K562 (cell line): ENCODE measurements at regions not wholly inside any gene's neighbourhood (a gene's known extent, or its start where the extent isn't known, plus 50 kb on each side); places are given as distances from the start of the nearest gene placed in this dataset.

ENCODE experiments used
- ATAC-seq: fragments of 200-7000 bp; cut with Tn5 transposase; 3 replicates; pipeline ENCODE4 v1.9.1; 2020; ENCODE audit warnings: moderate library complexity
- BruUV-seq: library from RNA; stranded (reverse); fragments of 400-500 nt; replicated peaks from 2 replicates; lab custom pipeline; 2021; lab: Mats Ljungman, UMichigan
- CTCF ChIA-PET: fragments of 300-600 bp; formaldehyde crosslinking; extraction: SDS; loops from one replicate; lab custom pipeline; 2021; ENCODE audit warnings: low intra/inter-chr PET ratio; lab: Yijun Ruan, JAX
- POLR2A ChIA-PET: fragments of 300-600, 350-650 bp; sonication (Branson Sonifier 250); formaldehyde crosslinking; extraction: SDS; loops from one replicate; lab custom pipeline; 2021; ENCODE audit warnings: antibody characterized with exemption, inconsistent platforms; lab: Yijun Ruan, JAX
- DNase-seq, 4 experiments: peaks; one replicate each; pipeline versions ENCODE4 v3.0.0 to v3.0.0-alpha.2; 2011 to 2018; ENCODE audit warnings: low spot score in 3 of 4, mixed read lengths in 3 of 4; ENCODE audit errors: extremely low read depth in 1 of 4
- FAIRE-seq: peaks from 2 replicates; lab custom pipeline; 2011; peaks lifted over from hg19 to GRCh38; lab: Jason Lieb, UNC
- H2AFZ ChIP-seq: 2 replicates; pipeline ENCODE4 v1.6.0; 2011; ENCODE audit warnings: low read depth, low read length, control low read depth, inconsistent platforms
- H3K27ac ChIP-seq: fragments of 200-600 bp; 3 replicates; pipeline ENCODE4 v1.8.0; 2011; ENCODE audit warnings: low read depth, mild to moderate bottlenecking, control low read depth, inconsistent platforms, low read length, moderate library complexity, mixed read lengths; ENCODE audit errors: extremely low read depth
- H3K27me3 ChIP-seq, 2 experiments: fragments of 300-600 bp in 1 of 2; 2 replicates in 1 of 2; 3 replicates in 1 of 2; pipeline versions ENCODE4 v1.6.0 to v1.8.0; 2011; ENCODE audit warnings: inconsistent platforms in 2 of 2, low read length in 2 of 2, mild to moderate bottlenecking in 1 of 2, mixed read lengths in 1 of 2, moderate library complexity in 1 of 2; ENCODE audit not compliant: control insufficient read depth in 2 of 2, insufficient read depth in 2 of 2
- H3K36me3 ChIP-seq: fragments of 300-600 bp; 3 replicates; pipeline ENCODE4 v1.8.0; 2011; ENCODE audit warnings: mild to moderate bottlenecking, low read length, inconsistent platforms; ENCODE audit not compliant: control insufficient read depth, insufficient read depth
- H3K4me1 ChIP-seq, 2 experiments: fragments of 200-600 bp in 1 of 2; replicated peaks in 1 of 2; 2 replicates in 1 of 2; 3 replicates in 1 of 2; pipeline versions ENCODE4 v1.5.1 to v1.8.0; 2011; ENCODE audit warnings: inconsistent platforms in 2 of 2, low read length in 2 of 2, mild to moderate bottlenecking in 1 of 2, mixed read lengths in 1 of 2, moderate library complexity in 1 of 2; ENCODE audit not compliant: control insufficient read depth in 2 of 2, insufficient read depth in 2 of 2
- H3K4me2 ChIP-seq: 2 replicates; pipeline ENCODE4 v1.6.1; 2011; ENCODE audit warnings: low read length, control low read depth, inconsistent platforms, mixed read lengths; ENCODE audit not compliant: insufficient read depth
- H3K4me3 ChIP-seq: fragments of 200-600 bp; sonication (generic), shearing (Covaris generic); 2 replicates; pipeline ENCODE4 v1.5.1; 2016; ENCODE audit warnings: control low read depth, inconsistent platforms
- H3K79me2 ChIP-seq: fragments of 200-600 bp; 3 replicates; pipeline ENCODE4 v1.8.0; 2011; ENCODE audit warnings: low read length, inconsistent platforms; ENCODE audit not compliant: control insufficient read depth, insufficient read depth
- H3K9ac ChIP-seq, 2 experiments: 2 replicates each; pipeline versions ENCODE4 v1.6.0 to v1.6.1; 2011; ENCODE audit warnings: low read depth in 2 of 2, low read length in 2 of 2, control low read depth in 1 of 2, inconsistent platforms in 1 of 2, mild to moderate bottlenecking in 1 of 2, mixed read lengths in 1 of 2; ENCODE audit not compliant: insufficient read depth in 1 of 2
- H3K9me1 ChIP-seq: one replicate; pipeline ENCODE4 v1.6.0; 2011; ENCODE audit warnings: inconsistent platforms, mild to moderate bottlenecking, low read length, moderate library complexity; ENCODE audit not compliant: control insufficient read depth, insufficient read depth
- H3K9me3 ChIP-seq: replicated peaks from 2 replicates; pipeline ENCODE4 v1.5.1; 2011; ENCODE audit warnings: low read depth, low read length, inconsistent platforms; ENCODE audit not compliant: control insufficient read depth, insufficient read depth
- H4K20me1 ChIP-seq: replicated peaks from 2 replicates; pipeline ENCODE4 v1.6.1; 2011; ENCODE audit warnings: low read length, inconsistent platforms, mixed read lengths; ENCODE audit not compliant: control insufficient read depth, insufficient read depth
- RB1 ChIP-seq: fragments of 450-650 bp; IDR thresholded peaks from 2 replicates; pipeline ENCODE4 v1.6.1; 2017; ENCODE audit warnings: low read depth, mild to moderate bottlenecking
- SOX6 ChIP-seq: fragments of 450-650 bp; IDR thresholded peaks from 2 replicates; pipeline ENCODE4 v1.6.1; 2014; ENCODE audit warnings: mild to moderate bottlenecking
- SUPT5H ChIP-seq: fragments of 450-650 bp; IDR thresholded peaks from 2 replicates; pipeline ENCODE4 v1.6.1; 2016
- ZNF133 ChIP-seq: fragments of 250-450 bp; sonication (Bioruptor Pico); IDR thresholded peaks from 2 replicates; pipeline ENCODE4 v1.4.0; 2020; ENCODE audit warnings: mild to moderate bottlenecking
- ZNF253 ChIP-seq: fragments of 250-450 bp; sonication (Bioruptor Pico); conservative IDR thresholded peaks from 2 replicates; pipeline ENCODE4 v1.6.1; 2021; ENCODE audit warnings: mild to moderate bottlenecking
- ZNF436 ChIP-seq: fragments of 250-450, 450-650 bp; sonication (Bioruptor Pico); formaldehyde crosslinking; IDR thresholded peaks from 2 replicates; pipeline ENCODE4 v1.7.0; 2020; ENCODE audit warnings: mild to moderate bottlenecking
- ZNF586 ChIP-seq: fragments of 450-650 bp; formaldehyde crosslinking; conservative IDR thresholded peaks from 2 replicates; pipeline ENCODE4 v1.4.0; 2020; ENCODE audit warnings: mild to moderate bottlenecking, moderate library complexity
- WGBS: fragments of 100-300 bp; shearing (Covaris generic); methylation state at CpG from one replicate; pipeline ENCODE4 v1.1.6; 2016; ENCODE audit warnings: low coverage, mixed read lengths; ENCODE audit not compliant: insufficient coverage; ENCODE audit errors: missing lambda C conversion rate; 5-methylcytosine and 5-hydroxymethylcytosine counted together
- in situ Hi-C: fragments of 300-500 bp; cut with MboI; formaldehyde crosslinking; loops from 4 replicates; pipeline ENCODE4 v1.15.0; 2018; ENCODE audit warnings: inconsistent platforms, mixed read lengths
- intact Hi-C: fragments of 100-400 bp; cut with micrococcal nuclease; formaldehyde crosslinking; loops from 2 replicates; pipeline ENCODE4 v1.14.2; 2022
- TF ChIP-seq, protein P1 (sequence below), 2 experiments: fragments of 450-650 bp; IDR thresholded peaks; 2 replicates each; pipeline ENCODE4 v1.6.1; 2016; ENCODE audit warnings: mild to moderate bottlenecking in 2 of 2, borderline replicate concordance in 1 of 2, low read depth in 1 of 2, moderate library complexity in 1 of 2
- TF ChIP-seq, protein P2 (sequence below): fragments of 450-650 bp; IDR thresholded peaks from 2 replicates; pipeline ENCODE4 v1.6.1; 2018; ENCODE audit not compliant: partially characterized antibody

DNA sequence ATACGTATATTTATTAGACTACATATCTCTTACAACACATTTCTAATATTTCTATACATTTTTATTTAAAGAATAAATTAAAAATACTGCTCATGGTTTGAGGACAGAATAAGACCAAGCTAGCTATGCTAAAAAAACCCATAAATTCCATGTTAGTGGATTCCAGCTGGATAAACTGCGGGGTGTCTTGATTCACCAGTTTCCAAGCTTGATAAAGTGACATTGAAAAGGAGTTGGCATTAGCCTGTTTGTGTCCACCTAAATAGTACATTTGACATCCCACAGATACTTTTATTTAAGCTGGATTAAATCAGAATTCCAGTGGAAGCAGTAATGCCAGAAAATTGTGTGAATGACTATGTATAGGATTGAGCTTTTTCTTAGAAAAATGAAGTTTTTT is 80.1 kb downstream of the GABRA6 start (continued):
- TF ChIP-seq ZNF436 (CRISPR knock-in tag): no peak
- no peak for TF ChIP-seq ZNF133 (CRISPR knock-in tag)
- TF ChIP-seq ZNF586 (CRISPR knock-in tag): no peak
- TF ChIP-seq ZNF253 (CRISPR knock-in tag): no peak
- TF ChIP-seq SOX6: no peak

DNA sequence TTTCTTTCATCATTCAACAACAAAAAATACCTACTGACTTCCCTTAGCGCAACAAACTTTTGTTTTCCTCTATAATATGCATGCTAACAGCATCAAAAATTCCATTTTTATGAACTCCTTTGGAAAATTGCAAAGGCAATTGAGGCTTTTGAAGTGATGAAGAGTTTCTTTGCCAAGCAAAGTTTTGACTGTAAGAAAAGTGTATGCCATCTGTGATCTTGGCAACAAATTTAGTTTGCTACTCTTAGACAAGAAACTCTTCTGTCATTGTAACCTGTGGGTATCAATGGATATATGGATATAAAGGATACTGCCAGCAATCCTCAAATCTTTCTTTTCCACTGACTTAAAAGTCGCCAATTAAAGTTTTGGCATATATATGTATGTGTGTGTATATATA is 72.0 kb upstream of the GABRA1 start:
- Histone ChIP-seq H3K4me3 (no peak overlapping the region), H3K4me2 (no peak overlapping the region), H3K9me3 (no peaks in the 10 kb centered on the region), H3K27me3 (no peaks in the 10 kb centered on the region), H3K9me1 (no peaks in the 10 kb centered on the region), H3K27ac (no peak overlapping the region), H3K4me1 (no peaks in the 10 kb centered on the region), H3K36me3 (no peaks in the 10 kb centered on the region), H2AFZ (no peak overlapping the region), H3K79me2 (no peaks in the 10 kb centered on the region), H4K20me1 (no peaks in the 10 kb centered on the region), H3K9ac (no peak overlapping the region)
- no peak for ATAC-seq
- POLR2A ChIA-PET: no interaction called here
- intact Hi-C loops (no loop called here), in situ Hi-C loops (no loop called here)
- WGBS: 5% methylated on average over 2 of the region's 2 CpGs
- no peak for FAIRE-seq
- CTCF ChIA-PET: no interaction called here
- TF ChIP-seq RB1 (no peak), SUPT5H (no peak), ZNF586 (CRISPR knock-in tag) (no peak)
- TF ChIP-seq, protein P1, sequence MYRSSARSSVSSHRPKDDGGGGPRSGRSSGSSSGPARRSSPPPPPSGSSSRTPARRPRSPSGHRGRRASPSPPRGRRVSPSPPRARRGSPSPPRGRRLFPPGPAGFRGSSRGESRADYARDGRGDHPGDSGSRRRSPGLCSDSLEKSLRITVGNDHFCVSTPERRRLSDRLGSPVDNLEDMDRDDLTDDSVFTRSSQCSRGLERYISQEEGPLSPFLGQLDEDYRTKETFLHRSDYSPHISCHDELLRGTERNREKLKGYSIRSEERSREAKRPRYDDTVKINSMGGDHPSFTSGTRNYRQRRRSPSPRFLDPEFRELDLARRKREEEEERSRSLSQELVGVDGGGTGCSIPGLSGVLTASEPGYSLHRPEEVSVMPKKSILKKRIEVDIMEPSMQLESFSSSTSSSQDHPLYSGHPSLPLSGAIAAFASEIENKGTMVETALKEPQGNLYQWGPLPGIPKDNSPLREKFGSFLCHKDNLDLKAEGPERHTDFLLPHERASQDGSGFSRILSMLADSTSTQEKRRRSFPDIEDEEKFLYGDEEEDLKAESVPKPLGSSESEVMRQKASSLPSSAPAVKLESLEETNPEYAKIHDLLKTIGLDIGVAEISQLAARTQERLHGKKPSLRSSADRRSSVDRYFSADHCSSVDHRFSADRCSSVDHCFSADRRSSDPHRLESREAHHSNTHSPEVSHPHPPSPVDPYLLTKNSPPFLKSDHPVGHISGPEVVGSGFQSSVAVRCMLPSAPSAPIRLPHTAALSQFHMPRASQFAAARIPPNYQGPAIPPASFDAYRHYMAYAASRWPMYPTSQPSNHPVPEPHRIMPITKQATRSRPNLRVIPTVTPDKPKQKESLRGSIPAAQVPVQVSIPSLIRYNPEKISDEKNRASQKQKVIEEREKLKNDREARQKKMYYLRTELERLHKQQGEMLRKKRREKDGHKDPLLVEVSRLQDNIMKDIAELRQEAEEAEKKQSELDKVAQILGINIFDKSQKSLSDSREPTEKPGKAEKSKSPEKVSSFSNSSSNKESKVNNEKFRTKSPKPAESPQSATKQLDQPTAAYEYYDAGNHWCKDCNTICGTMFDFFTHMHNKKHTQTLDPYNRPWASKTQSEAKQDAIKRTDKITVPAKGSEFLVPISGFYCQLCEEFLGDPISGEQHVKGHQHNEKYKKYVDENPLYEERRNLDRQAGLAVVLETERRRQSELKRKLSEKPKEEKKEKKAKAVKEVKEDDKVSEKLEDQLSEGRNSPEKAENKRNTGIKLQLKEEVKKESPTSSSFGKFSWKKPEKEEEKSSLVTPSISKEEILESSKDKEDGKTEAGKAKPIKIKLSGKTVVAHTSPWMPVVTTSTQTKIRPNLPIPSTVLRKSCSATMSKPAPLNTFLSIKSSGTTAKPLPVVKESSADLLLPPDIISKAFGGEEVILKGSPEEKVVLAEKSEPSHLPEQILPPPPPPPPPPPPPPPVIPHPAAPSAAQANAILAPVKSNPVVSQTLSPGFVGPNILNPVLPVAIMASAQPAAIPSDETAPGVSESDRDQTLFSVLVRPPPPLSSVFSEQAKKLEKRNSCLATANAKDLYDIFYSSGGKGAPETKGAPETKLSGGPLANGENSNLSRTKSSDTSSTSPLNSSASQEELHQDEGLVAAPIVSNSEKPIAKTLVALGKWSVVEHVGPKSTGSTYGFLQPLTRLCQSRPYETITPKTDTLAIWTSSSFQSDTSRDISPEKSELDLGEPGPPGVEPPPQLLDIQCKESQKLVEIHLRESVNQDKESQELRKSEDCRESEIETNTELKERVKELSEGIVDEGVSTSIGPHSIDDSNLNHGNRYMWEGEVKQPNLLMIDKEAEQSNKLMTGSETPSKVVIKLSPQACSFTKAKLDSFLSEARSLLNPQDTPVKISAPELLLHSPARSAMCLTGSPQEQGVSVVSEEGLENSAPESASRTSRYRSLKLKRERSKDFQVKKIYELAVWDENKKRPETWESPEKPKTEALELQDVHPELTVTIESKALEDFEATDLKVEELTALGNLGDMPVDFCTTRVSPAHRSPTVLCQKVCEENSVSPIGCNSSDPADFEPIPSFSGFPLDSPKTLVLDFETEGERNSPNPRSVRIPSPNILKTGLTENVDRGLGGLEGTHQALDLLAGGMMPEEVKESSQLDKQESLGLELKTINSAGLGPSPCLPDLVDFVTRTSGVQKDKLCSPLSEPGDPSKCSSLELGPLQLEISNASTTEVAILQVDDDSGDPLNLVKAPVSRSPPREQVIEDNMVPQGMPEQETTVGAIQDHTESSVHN (IDR thresholded peaks at IDR 0.05; ENCODE audit: borderline replicate concordance in 1 of 2, low read depth in 1 of 2): no peak
- TF ChIP-seq, protein P2, sequence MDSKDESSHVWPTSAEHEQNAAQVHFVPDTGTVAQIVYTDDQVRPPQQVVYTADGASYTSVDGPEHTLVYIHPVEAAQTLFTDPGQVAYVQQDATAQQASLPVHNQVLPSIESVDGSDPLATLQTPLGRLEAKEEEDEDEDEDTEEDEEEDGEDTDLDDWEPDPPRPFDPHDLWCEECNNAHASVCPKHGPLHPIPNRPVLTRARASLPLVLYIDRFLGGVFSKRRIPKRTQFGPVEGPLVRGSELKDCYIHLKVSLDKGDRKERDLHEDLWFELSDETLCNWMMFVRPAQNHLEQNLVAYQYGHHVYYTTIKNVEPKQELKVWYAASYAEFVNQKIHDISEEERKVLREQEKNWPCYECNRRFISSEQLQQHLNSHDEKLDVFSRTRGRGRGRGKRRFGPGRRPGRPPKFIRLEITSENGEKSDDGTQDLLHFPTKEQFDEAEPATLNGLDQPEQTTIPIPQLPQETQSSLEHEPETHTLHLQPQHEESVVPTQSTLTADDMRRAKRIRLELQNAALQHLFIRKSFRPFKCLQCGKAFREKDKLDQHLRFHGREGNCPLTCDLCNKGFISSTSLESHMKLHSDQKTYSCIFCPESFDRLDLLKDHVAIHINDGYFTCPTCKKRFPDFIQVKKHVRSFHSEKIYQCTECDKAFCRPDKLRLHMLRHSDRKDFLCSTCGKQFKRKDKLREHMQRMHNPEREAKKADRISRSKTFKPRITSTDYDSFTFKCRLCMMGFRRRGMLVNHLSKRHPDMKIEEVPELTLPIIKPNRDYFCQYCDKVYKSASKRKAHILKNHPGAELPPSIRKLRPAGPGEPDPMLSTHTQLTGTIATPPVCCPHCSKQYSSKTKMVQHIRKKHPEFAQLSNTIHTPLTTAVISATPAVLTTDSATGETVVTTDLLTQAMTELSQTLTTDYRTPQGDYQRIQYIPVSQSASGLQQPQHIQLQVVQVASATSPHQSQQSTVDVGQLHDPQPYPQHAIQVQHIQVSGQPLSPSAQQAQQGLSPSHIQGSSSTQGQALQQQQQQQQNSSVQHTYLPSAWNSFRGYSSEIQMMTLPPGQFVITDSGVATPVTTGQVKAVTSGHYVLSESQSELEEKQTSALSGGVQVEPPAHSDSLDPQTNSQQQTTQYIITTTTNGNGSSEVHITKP: no peak
- no peak for DNase-seq
- BruUV-seq: no TSS peak
